ENCODE measurements at regions not wholly inside any gene's neighbourhood (a gene's known extent, or its start where the extent isn't known, plus 50 kb on each side); places are given as distances from the start of the nearest gene placed in this dataset.

- Mint-ChIP-seq H3K36me3 (peaks cover 64 to 72% of the 10 kb centered on the region in 2 donors), H3K27ac (no peak overlapping the region)
These were observed 121.7 kb downstream of the MIAT start for GRCh38 chr22:26779108-26779507.

GRCh38 chr22:26779929-26780328 lies 122.5 kb downstream of the MIAT start:
- H3K4me3 Mint-ChIP-seq = peak overlapping the region in 1 of 8 donors; percentile 44
- H3K36me3 Mint-ChIP-seq = peaks cover 65 to 71% of the 10 kb centered on the region in 2 donors
- no peaks in the 10 kb centered on the region for H3K27me3 Mint-ChIP-seq
- peaks cover 0 to 11% (median 3%) of the 10 kb centered on the region in 7 donors for H3K9me3 Mint-ChIP-seq
- peak overlapping the region in 2 of 6 donors; percentile 46 to 90 for H3K27ac Mint-ChIP-seq
- H3K4me1 Mint-ChIP-seq = no peaks in the 10 kb centered on the region
- DNase-seq (no peak), ATAC-seq (ENCODE audit: low read depth in 2 of 2) (no peak)

More at GRCh38 chr22:26779108-26779507, 121.7 kb downstream of the MIAT start:
- H3K27me3 Mint-ChIP-seq = no peaks in the 10 kb centered on the region
- no peak overlapping the region for H3K4me3 Mint-ChIP-seq
- DNase-seq (no peak), ATAC-seq (ENCODE audit: low read depth in 2 of 2) (no peak)
- peaks cover 0 to 11% (median 4%) of the 10 kb centered on the region in 7 donors for H3K9me3 Mint-ChIP-seq
- no peaks in the 10 kb centered on the region for H3K4me1 Mint-ChIP-seq

DNA sequence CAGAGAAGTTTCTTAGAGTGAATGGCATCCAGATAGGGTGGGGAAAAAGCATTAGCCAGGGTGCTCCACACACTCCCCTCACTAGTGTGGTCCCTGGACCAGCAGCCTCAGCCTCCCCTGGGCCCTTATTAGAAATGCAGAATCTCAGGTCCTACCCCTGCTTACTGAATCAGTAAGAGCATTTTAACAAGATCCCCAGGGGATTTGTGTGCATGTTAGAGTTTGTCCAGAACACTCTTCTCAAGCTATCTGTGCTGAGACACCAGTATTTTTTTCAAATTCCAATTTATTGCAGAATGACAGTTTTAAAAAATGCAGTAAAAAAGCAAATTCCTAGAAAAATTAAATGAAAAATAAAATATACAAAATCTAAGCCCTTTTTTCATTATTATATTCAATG lies 123.1 kb downstream of the MIAT start:
- DNase-seq = no peak
- Mint-ChIP-seq H3K4me1 (peaks cover 0 to 2% (median 2%) of the 10 kb centered on the region in 3 donors), H3K9me3 (peaks cover 0 to 9% (median 2%) of the 10 kb centered on the region in 7 donors), H3K36me3 (peaks cover 59 to 65% of the 10 kb centered on the region in 2 donors), H3K4me3 (peak overlapping the region in 1 of 8 donors; percentile 44), H3K27me3 (no peaks in the 10 kb centered on the region), H3K27ac (peak overlapping the region in 1 of 6 donors; percentile 90)
- no peak for ATAC-seq (ENCODE audit: low read depth in 2 of 2)

DNA sequence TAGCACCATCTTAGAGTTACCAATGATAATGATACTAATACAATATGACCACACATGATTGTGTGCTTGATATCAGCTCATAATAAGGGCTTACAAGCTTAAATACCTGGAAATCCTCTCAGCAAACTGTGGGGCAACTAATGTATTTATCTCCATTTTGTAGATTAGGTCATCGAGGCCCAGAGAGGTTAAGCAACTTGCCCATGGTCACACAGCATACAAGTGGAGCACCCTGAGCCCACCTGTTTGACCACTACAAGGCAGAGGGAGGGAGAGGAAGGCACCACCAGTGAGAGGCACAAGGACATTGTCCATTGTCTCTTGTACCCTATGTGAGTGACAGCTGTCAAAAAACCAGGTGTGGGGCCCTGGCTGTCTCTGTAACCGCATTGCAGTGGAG lies 123.7 kb downstream of the MIAT start:
- ATAC-seq (ENCODE audit: low read depth in 2 of 2) (no peak), DNase-seq (no peak)
- H3K9me3 Mint-ChIP-seq = peaks cover 0 to 7% (median 2%) of the 10 kb centered on the region in 7 donors
- peaks cover 54 to 60% of the 10 kb centered on the region in 2 donors for H3K36me3 Mint-ChIP-seq
- no peak overlapping the region for H3K4me3 Mint-ChIP-seq
- H3K27ac Mint-ChIP-seq = peak overlapping the region in 2 of 6 donors; percentile 28 to 56
- peaks cover 0 to 4% (median 4%) of the 10 kb centered on the region in 3 donors for H3K4me1 Mint-ChIP-seq
- H3K27me3 Mint-ChIP-seq = no peaks in the 10 kb centered on the region

DNA sequence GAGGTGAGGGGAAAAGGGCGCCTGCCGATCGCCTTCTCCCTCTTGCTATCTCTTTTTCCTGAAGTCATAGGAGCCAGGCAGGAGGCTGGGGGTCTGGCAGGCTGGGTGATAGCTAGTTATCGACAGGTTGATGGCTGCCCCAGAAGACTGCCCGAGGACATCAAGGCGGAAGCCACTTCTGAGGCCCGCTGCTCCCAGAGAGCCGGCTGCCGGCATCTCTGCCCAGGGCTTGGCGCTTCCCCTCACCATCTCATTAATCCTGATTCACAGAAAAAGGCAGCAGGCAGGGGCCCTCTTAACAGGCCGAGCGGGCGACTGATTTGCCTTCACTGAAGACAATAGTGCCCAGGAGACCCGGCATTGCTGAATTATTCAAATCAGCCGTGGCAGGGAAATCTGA lies 124.2 kb downstream of the MIAT start:
- Mint-ChIP-seq H3K27me3 (no peaks in the 10 kb centered on the region), H3K27ac (peak overlapping the region in 1 of 6 donors; percentile 56), H3K4me1 (peaks cover 0 to 4% (median 4%) of the 10 kb centered on the region in 3 donors), H3K36me3 (peaks cover 49 to 54% of the 10 kb centered on the region in 2 donors), H3K4me3 (no peak overlapping the region), H3K9me3 (peaks cover 0 to 7% (median 2%) of the 10 kb centered on the region in 7 donors)
- ATAC-seq (ENCODE audit: low read depth in 2 of 2) = no peak
- no peak for DNase-seq

DNA sequence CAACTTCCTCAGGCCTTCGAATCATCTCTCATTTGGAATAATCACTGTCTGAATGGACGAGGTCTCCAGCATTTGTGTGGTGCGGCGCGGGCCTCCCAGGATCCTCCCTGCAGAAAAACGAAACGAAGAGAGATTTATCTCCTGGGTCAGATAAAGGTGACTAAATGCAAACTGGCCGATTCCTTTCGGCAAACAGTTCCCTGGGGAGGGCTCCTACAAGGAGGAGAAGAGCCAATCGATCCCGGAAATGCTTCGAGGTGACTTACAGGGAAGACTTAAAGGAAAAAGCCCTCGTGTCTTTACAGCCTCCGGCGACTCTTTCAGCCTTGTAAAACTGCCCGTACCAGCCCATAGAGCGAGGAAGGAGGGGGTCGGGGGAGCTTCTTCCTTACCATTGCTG lies 126.5 kb downstream of the MIAT start:
- no peak for ATAC-seq (ENCODE audit: low read depth in 2 of 2)
- DNase-seq = no peak
- Mint-ChIP-seq H3K4me3 (no peak overlapping the region), H3K4me1 (peaks cover 0 to 6% (median 4%) of the 10 kb centered on the region in 3 donors), H3K27me3 (no peaks in the 10 kb centered on the region), H3K9me3 (peaks cover 0 to 7% (median 2%) of the 10 kb centered on the region in 7 donors), H3K36me3 (peaks cover 37 to 40% of the 10 kb centered on the region in 2 donors), H3K27ac (peak overlapping the region in 2 of 6 donors; percentile 27 to 31)

- DNase-seq (no peak), ATAC-seq (ENCODE audit: low read depth in 2 of 2) (no peak)
- Mint-ChIP-seq H3K4me3 (no peak overlapping the region), H3K27ac (no peak overlapping the region), H3K4me1 (peaks cover 4 to 6% (median 5%) of the 10 kb centered on the region in 3 donors), H3K9me3 (peaks cover 0 to 3% (median 0%) of the 10 kb centered on the region in 7 donors), H3K27me3 (no peaks in the 10 kb centered on the region), H3K36me3 (peaks cover 32 to 36% of the 10 kb centered on the region in 2 donors)
These were observed 127.4 kb downstream of the MIAT start for GRCh38 chr22:26784772-26785171.

GRCh38 chr22:26785932-26786331 lies 128.5 kb downstream of the MIAT start:
- peaks cover 4 to 7% (median 6%) of the 10 kb centered on the region in 3 donors for H3K4me1 Mint-ChIP-seq
- no peak for DNase-seq
- peaks cover 35 to 43% of the 10 kb centered on the region in 2 donors for H3K36me3 Mint-ChIP-seq
- ATAC-seq (ENCODE audit: low read depth in 2 of 2) = no peak
- H3K27ac Mint-ChIP-seq = peak overlapping the region in 1 of 6 donors; percentile 51
- H3K4me3 Mint-ChIP-seq = no peak overlapping the region
- H3K27me3 Mint-ChIP-seq = no peaks in the 10 kb centered on the region
- peaks cover 0 to 8% (median 2%) of the 10 kb centered on the region in 7 donors for H3K9me3 Mint-ChIP-seq

DNA sequence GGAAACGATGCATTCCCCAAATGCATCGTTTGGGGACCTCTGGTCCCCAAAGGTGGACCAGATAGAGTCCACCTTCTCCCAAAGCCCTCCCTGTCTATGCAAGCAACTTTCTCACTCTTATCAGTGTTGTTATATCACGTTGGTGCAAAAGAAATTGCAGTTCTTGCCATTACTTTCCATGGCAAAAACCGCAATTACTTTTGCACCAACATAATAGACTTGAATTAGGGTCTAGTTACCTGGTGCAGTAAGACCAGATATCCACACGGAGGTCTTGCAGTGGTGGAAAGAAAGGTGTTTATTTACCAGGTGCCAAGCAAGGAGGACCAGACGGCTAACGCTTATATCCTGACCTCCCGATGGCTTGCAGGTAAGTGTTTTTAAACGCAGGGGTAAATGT lies 129.0 kb downstream of the MIAT start:
- Mint-ChIP-seq H3K4me1 (peaks cover 4 to 7% (median 6%) of the 10 kb centered on the region in 3 donors), H3K36me3 (peaks cover 40 to 47% of the 10 kb centered on the region in 2 donors), H3K27me3 (no peaks in the 10 kb centered on the region), H3K27ac (peak overlapping the region in 2 of 6 donors; percentile 4 to 51), H3K9me3 (peaks cover 0 to 13% (median 5%) of the 10 kb centered on the region in 7 donors), H3K4me3 (no peak overlapping the region)
- DNase-seq (no peak), ATAC-seq (ENCODE audit: low read depth in 2 of 2) (no peak)

DNA sequence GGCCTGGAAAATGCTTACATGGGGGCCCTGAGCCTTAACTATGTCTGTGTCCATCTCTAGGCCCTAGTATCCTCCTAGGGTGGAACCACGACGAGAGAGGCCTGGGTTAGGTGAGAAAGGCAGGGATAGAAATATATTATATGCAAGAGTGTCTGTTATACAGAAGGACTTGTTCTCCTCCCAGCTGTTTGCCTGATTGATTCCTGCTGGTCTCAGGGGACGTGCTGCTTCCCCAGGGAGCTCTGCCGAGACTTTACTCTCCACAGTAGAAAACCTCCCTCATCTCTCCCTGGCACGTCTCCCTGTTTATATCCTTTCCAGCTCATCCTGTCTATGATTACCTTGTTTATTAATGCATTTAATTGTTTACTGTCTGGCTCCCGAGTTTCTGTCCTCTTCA lies 132.6 kb downstream of the MIAT start:
- no peak for DNase-seq
- Mint-ChIP-seq H3K4me1 (peaks cover 4 to 7% (median 6%) of the 10 kb centered on the region in 3 donors), H3K27me3 (no peaks in the 10 kb centered on the region), H3K9me3 (peaks cover 0 to 13% (median 3%) of the 10 kb centered on the region in 7 donors), H3K4me3 (no peak overlapping the region), H3K36me3 (peaks cover 39 to 46% of the 10 kb centered on the region in 2 donors), H3K27ac (no peak overlapping the region)
- no peak for ATAC-seq (ENCODE audit: low read depth in 2 of 2)

- Mint-ChIP-seq H3K4me3 (no peak overlapping the region), H3K36me3 (peaks cover 51 to 56% of the 10 kb centered on the region in 2 donors), H3K4me1 (peaks cover 0 to 7% (median 2%) of the 10 kb centered on the region in 3 donors), H3K27me3 (no peaks in the 10 kb centered on the region), H3K27ac (no peak overlapping the region), H3K9me3 (peaks cover 0 to 13% (median 3%) of the 10 kb centered on the region in 7 donors)
- no peak for ATAC-seq (ENCODE audit: low read depth in 2 of 2)
- no peak for DNase-seq
These were observed 135.1 kb downstream of the MIAT start for GRCh38 chr22:26792522-26792921.

DNA sequence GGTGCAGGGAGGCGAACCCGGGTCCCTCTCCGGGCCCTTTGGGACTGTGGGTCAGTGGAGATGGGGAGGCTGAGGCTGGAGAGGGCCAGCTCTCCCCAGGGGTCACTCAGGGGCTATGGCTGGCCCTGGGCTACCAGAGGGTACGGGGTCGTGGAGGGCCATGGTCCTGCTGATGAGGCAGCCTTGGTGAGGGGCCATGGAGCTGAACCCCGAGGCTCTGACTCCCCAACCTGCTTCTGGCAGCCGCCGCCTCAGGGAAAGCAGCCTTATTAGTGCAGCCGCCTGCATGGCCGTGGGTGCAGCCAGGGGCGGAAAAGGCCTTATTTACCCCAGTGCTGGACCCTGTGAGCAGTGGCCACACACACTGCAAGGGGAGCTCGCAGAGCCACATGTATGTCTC lies 139.4 kb downstream of the MIAT start:
- peaks cover 31 to 41% of the 10 kb centered on the region in 2 donors for H3K36me3 Mint-ChIP-seq
- no peak for DNase-seq
- no peak for ATAC-seq (ENCODE audit: low read depth in 2 of 2)
- H3K9me3 Mint-ChIP-seq = peaks cover 0 to 2% (median 0%) of the 10 kb centered on the region in 7 donors
- no peak overlapping the region for H3K4me3 Mint-ChIP-seq
- H3K27me3 Mint-ChIP-seq = no peaks in the 10 kb centered on the region
- H3K4me1 Mint-ChIP-seq = peaks cover 0 to 2% (median 0%) of the 10 kb centered on the region in 3 donors
- no peak overlapping the region for H3K27ac Mint-ChIP-seq

GRCh38 chr22:26797910-26798309 lies 140.5 kb downstream of the MIAT start:
- Mint-ChIP-seq H3K4me3 (no peak overlapping the region), H3K9me3 (peaks cover 0 to 2% (median 0%) of the 10 kb centered on the region in 7 donors), H3K27ac (peak overlapping the region in 1 of 6 donors; percentile 22), H3K36me3 (peaks cover 25 to 33% of the 10 kb centered on the region in 2 donors), H3K4me1 (peaks cover 0 to 2% (median 0%) of the 10 kb centered on the region in 3 donors), H3K27me3 (no peaks in the 10 kb centered on the region)
- ATAC-seq (ENCODE audit: low read depth in 2 of 2) (no peak), DNase-seq (no peak)

GRCh38 chr22:26798462-26799065 lies 141.2 kb downstream of the MIAT start:
- DNase-seq (no peak), ATAC-seq (ENCODE audit: low read depth in 2 of 2) (no peak)
- no peak overlapping the region for H3K4me3 Mint-ChIP-seq
- peaks cover 0 to 2% (median 0%) of the 10 kb centered on the region in 3 donors for H3K4me1 Mint-ChIP-seq
- H3K9me3 Mint-ChIP-seq = peaks cover 0 to 2% (median 0%) of the 10 kb centered on the region in 7 donors
- no peaks in the 10 kb centered on the region for H3K27me3 Mint-ChIP-seq
- peak overlapping the region in 1 of 6 donors; percentile 38 for H3K27ac Mint-ChIP-seq
- peaks cover 19 to 26% of the 10 kb centered on the region in 2 donors for H3K36me3 Mint-ChIP-seq
